ENCODE measurements at regions not wholly inside any gene's neighbourhood (a gene's known extent, or its start where the extent isn't known, plus 50 kb on each side); places are given as distances from the start of the nearest gene placed in this dataset.
"Not testable (repeated sequence)": the region's sequence is repeated elsewhere in the genome, so short reads cannot be mapped to it uniquely, and the experiment has no call there.

DNA sequence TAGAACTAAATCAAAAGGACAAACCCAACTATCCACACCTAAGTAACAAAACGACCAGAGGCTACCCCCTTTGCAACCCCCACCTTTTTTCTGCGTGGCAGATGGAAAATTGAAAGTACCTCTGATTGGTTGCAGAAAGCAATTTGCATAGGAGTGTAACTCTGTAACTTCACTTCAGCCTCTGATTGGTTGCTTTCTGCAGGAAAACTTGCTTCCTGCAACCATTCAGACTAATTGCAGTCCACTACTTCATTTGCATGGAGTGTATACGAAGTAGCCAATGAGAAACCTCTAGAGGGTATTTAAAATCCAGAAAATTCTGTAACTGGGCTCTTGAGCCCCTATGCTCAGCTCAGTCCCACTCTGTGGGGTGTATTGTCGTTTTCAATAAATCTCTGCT lies 129.1 kb upstream of the OLIG3 start:
- TF ChIP-seq, protein P1, sequence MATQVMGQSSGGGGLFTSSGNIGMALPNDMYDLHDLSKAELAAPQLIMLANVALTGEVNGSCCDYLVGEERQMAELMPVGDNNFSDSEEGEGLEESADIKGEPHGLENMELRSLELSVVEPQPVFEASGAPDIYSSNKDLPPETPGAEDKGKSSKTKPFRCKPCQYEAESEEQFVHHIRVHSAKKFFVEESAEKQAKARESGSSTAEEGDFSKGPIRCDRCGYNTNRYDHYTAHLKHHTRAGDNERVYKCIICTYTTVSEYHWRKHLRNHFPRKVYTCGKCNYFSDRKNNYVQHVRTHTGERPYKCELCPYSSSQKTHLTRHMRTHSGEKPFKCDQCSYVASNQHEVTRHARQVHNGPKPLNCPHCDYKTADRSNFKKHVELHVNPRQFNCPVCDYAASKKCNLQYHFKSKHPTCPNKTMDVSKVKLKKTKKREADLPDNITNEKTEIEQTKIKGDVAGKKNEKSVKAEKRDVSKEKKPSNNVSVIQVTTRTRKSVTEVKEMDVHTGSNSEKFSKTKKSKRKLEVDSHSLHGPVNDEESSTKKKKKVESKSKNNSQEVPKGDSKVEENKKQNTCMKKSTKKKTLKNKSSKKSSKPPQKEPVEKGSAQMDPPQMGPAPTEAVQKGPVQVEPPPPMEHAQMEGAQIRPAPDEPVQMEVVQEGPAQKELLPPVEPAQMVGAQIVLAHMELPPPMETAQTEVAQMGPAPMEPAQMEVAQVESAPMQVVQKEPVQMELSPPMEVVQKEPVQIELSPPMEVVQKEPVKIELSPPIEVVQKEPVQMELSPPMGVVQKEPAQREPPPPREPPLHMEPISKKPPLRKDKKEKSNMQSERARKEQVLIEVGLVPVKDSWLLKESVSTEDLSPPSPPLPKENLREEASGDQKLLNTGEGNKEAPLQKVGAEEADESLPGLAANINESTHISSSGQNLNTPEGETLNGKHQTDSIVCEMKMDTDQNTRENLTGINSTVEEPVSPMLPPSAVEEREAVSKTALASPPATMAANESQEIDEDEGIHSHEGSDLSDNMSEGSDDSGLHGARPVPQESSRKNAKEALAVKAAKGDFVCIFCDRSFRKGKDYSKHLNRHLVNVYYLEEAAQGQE (IDR thresholded peaks at IDR 0.05; ENCODE audit: insufficient replicate concordance, low read depth), result no peak
- TF ChIP-seq, protein P2, sequence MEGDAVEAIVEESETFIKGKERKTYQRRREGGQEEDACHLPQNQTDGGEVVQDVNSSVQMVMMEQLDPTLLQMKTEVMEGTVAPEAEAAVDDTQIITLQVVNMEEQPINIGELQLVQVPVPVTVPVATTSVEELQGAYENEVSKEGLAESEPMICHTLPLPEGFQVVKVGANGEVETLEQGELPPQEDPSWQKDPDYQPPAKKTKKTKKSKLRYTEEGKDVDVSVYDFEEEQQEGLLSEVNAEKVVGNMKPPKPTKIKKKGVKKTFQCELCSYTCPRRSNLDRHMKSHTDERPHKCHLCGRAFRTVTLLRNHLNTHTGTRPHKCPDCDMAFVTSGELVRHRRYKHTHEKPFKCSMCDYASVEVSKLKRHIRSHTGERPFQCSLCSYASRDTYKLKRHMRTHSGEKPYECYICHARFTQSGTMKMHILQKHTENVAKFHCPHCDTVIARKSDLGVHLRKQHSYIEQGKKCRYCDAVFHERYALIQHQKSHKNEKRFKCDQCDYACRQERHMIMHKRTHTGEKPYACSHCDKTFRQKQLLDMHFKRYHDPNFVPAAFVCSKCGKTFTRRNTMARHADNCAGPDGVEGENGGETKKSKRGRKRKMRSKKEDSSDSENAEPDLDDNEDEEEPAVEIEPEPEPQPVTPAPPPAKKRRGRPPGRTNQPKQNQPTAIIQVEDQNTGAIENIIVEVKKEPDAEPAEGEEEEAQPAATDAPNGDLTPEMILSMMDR (IDR thresholded peaks at IDR 0.05; ENCODE audit: insufficient read depth, low read length), result no peak
- TF ChIP-seq POLR2AphosphoS5 (IDR thresholded peaks at IDR 0.05; ENCODE audit: low read depth), result no peak
- no peak for TF ChIP-seq SPI1 (IDR thresholded peaks at IDR 0.05; ENCODE audit: borderline replicate concordance, low read depth)
- no peak for TF ChIP-seq GABPA (IDR thresholded peaks at IDR 0.05; ENCODE audit: low read depth)
- Histone ChIP-seq H3K4me3 (replicated peaks; ENCODE audit: insufficient read depth, low read length) (no peak overlapping the region), H3K27ac (replicated peaks) (no peak overlapping the region), H3K27me3 (ENCODE audit: insufficient read depth, poor library complexity, severe bottlenecking) (peaks cover 8% of the 10 kb centered on the region)
- DNase-seq (ENCODE audit: low read depth in 1 of 2, low spot score in 1 of 2), result no peak

DNA sequence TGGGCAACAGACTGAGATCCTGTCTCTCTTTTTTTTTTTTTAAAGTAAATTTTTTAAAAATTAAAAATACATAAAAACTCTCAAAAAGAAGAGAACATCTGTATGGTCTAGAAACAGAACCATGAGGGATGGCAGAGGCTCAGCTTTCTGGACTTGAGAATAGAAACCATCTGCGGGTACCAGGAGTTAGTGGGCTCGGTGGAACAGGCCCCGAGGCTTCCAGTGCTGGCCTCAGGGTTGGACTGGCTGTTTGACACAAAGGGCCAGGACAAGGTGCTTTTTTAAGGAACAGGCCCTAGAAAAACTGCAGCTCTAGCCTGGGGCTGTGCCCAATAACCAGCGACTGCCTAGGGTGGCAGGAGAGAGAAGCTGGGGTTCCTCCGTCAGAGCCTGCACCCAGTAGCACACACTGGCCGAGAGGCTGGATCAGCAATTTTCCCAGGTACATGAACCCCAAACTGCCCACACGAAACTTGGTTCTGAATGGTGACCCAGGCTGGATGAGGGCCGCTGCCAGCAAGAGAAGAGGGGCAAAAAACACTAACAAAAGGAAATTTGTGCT lies 131.0 kb upstream of the OLIG3 start:
- no peak for DNase-seq (ENCODE audit: low read depth in 1 of 2, low spot score in 1 of 2)
- Histone ChIP-seq H3K27me3 (ENCODE audit: insufficient read depth, poor library complexity, severe bottlenecking) (peaks cover 8% of the 10 kb centered on the region), H3K27ac (replicated peaks) (no peak overlapping the region), H3K4me3 (replicated peaks; ENCODE audit: insufficient read depth, low read length) (no peak overlapping the region)
- no peak for TF ChIP-seq POLR2AphosphoS5 (IDR thresholded peaks at IDR 0.05; ENCODE audit: low read depth)

DNA sequence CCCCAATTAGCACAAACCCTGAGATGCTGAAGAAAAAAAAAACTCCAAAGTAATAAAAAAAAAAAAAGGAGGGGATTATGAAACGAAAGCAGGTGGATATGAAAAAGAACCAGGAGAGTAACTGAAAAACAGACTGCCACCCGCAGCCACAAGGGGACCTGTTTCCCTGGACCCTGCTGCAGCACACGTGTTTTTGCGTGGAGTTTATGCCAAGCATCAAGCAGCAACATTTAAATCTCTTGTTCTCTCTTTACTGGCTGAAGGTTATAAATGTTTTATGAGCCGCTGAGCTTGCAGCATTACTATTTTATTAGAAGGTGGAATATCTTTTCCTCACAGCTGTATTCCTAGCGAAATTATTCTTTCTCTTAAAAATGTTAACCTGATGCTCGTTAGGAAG lies 131.6 kb upstream of the OLIG3 start:
- H3K4me3 ChIP-seq (replicated peaks; ENCODE audit: insufficient read depth, low read length), result no peak overlapping the region
- TF ChIP-seq, protein P1 (IDR thresholded peaks at IDR 0.05; ENCODE audit: insufficient replicate concordance, low read depth), result no peak
- TF ChIP-seq, protein P2 (IDR thresholded peaks at IDR 0.05; ENCODE audit: insufficient read depth, low read length), result no peak
- TF ChIP-seq POLR2AphosphoS5 (IDR thresholded peaks at IDR 0.05; ENCODE audit: low read depth) (no peak), SPI1 (IDR thresholded peaks at IDR 0.05; ENCODE audit: borderline replicate concordance, low read depth) (no peak), GABPA (IDR thresholded peaks at IDR 0.05; ENCODE audit: low read depth) (no peak)
- no peak for DNase-seq (ENCODE audit: low read depth in 1 of 2, low spot score in 1 of 2)

DNA sequence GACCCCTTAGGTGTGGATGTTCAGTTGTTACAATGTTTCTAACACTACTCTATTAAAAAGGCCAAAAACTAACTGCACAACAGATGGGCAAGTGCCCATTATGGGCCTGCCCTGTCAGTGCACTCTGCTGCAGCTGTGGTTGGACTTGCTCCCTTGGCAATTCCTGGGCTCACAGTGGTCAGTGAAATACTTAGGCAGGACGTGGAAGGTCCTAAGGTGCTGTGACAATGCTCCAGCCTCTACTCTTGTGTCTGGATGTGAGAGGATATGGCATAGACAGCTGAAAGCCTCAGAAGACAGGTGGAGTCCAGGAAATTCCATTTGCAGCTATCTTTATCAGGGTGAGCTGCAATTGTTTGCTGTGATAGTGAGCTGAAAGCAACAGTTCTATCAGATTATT lies 136.5 kb upstream of the OLIG3 start:
- H3K27ac ChIP-seq (replicated peaks), result no peak overlapping the region

More for the DNA sequence above, 131.6 kb upstream of the OLIG3 start:
- Histone ChIP-seq H3K27me3 (ENCODE audit: insufficient read depth, poor library complexity, severe bottlenecking) (peaks cover 8% of the 10 kb centered on the region), H3K27ac (replicated peaks) (no peak overlapping the region)

DNA sequence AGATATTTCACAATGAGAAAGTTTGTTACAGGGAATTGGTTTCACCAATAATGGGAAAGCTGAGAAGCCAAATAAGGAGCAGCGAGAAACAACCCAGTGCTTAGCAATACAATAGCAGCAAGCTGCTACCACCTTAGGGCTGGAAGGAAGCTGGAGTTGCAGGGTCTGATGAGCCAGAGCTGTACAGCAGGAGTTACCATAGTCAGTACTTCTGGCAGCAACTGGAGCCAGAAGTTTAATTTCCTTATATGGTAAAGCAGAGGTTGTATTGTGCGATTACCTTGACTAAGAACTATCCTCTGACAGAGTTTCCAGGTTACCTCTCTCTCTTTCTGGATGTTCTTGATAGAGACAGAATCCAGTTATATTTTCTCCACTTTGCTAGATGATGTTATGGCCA lies 137.1 kb upstream of the OLIG3 start:
- TF ChIP-seq, protein P1 (IDR thresholded peaks at IDR 0.05; ENCODE audit: insufficient replicate concordance, low read depth), result no peak
- TF ChIP-seq, protein P2 (IDR thresholded peaks at IDR 0.05; ENCODE audit: insufficient read depth, low read length), result no peak
- TF ChIP-seq SPI1 (IDR thresholded peaks at IDR 0.05; ENCODE audit: borderline replicate concordance, low read depth) (no peak), POLR2AphosphoS5 (IDR thresholded peaks at IDR 0.05; ENCODE audit: low read depth) (no peak)
- Histone ChIP-seq H3K27ac (replicated peaks) (no peak overlapping the region), H3K4me3 (replicated peaks; ENCODE audit: insufficient read depth, low read length) (no peak overlapping the region), H3K27me3 (ENCODE audit: insufficient read depth, poor library complexity, severe bottlenecking) (no peaks in the 10 kb centered on the region)
- no peak for DNase-seq (ENCODE audit: low read depth in 1 of 2, low spot score in 1 of 2)

More for the DNA sequence above, 136.5 kb upstream of the OLIG3 start:
- H3K4me3 ChIP-seq (replicated peaks; ENCODE audit: insufficient read depth, low read length), result no peak overlapping the region
- no peak for DNase-seq (ENCODE audit: low read depth in 1 of 2, low spot score in 1 of 2)
- TF ChIP-seq POLR2AphosphoS5 (IDR thresholded peaks at IDR 0.05; ENCODE audit: low read depth), result no peak
- H3K27me3 ChIP-seq (ENCODE audit: insufficient read depth, poor library complexity, severe bottlenecking), result no peaks in the 10 kb centered on the region

DNA sequence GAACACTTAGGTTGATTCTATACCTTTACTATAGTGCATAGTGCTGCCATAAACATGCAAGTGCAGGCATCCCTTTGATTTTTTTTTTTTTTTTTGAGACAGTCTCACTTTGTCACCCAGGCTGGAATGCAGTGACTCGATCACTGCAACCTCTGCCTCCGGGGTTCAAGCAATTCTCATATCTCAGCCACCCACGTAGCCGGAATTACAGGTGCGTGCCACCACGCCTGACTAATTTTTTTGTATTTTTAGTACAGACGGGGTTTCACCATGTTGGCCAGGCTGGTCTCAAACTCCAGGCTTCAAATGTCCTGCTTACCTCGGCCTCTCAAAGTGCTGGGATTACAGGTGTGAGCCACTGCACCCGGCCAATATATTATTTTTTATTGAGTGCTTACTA lies 140.0 kb upstream of the OLIG3 start:
- not testable (repeated sequence) for H3K4me3 ChIP-seq (replicated peaks; ENCODE audit: insufficient read depth, low read length); H3K27ac ChIP-seq (replicated peaks); DNase-seq (ENCODE audit: low read depth in 1 of 2, low spot score in 1 of 2); H3K27me3 ChIP-seq (ENCODE audit: insufficient read depth, poor library complexity, severe bottlenecking)

Data from HL-60 (cell line).